ENCODE measurements at regions not wholly inside any gene's neighbourhood (a gene's known extent, or its start where the extent isn't known, plus 50 kb on each side); places are given as distances from the start of the nearest gene placed in this dataset.

- TF ChIP-seq CTCF (IDR thresholded peaks at IDR 0.05) (no peak), POLR2AphosphoS5 (IDR thresholded peaks at IDR 0.05) (no peak)
Measured at GRCh38 chr1:9486466-9487140, 52.7 kb upstream of the SLC25A33 start.

Measured in esophagus muscularis mucosa (tissue), 3 donors.